Upper lobe of right lung (tissue), 1 donor: ENCODE measurements at regions not wholly inside any gene's neighbourhood (a gene's known extent, or its start where the extent isn't known, plus 50 kb on each side); places are given as distances from the start of the nearest gene placed in this dataset.

ENCODE experiments used
- ATAC-seq: fragments of 200-7000 bp; cut with Tn5 transposase; one replicate; pipeline ENCODE4 v1.9.1; 2020; ENCODE audit warnings: mild to moderate bottlenecking, moderate library complexity
- DNase-seq: peaks from one replicate; pipeline ENCODE4 v3.0.0-alpha.2; 2020
- H3K27ac ChIP-seq: fragments of 200-600 bp; one replicate; pipeline ENCODE4 v1.8.0; 2022
- H3K27me3 ChIP-seq: fragments of 200-600 bp; one replicate; pipeline ENCODE4 v1.8.0; 2022; ENCODE audit warnings: mild to moderate bottlenecking
- H3K36me3 ChIP-seq: fragments of 200-600 bp; one replicate; pipeline ENCODE4 v1.8.0; 2022
- H3K4me1 ChIP-seq: fragments of 200-600 bp; one replicate; pipeline ENCODE4 v1.8.0; 2022
- H3K4me3 ChIP-seq: fragments of 200-600 bp; one replicate; pipeline ENCODE4 v1.8.0; 2022; ENCODE audit warnings: mild to moderate bottlenecking
- H3K9me3 ChIP-seq: fragments of 200-600 bp; one replicate; pipeline ENCODE4 v1.8.0; 2022
- intact Hi-C: fragments of 100-400 bp; cut with DNase I; formaldehyde crosslinking; loops from one replicate; pipeline ENCODE4 v1.11.0; 2022
- TF ChIP-seq, protein P1 (sequence below): fragments of 200-600 bp; IDR thresholded peaks from one replicate; pipeline ENCODE4 v1.8.0; 2022; ENCODE audit warnings: antibody characterized with exemption
- donor health status: DM: no; HTN: yes; CAD: no; lungs with severe emphysema.

DNA sequence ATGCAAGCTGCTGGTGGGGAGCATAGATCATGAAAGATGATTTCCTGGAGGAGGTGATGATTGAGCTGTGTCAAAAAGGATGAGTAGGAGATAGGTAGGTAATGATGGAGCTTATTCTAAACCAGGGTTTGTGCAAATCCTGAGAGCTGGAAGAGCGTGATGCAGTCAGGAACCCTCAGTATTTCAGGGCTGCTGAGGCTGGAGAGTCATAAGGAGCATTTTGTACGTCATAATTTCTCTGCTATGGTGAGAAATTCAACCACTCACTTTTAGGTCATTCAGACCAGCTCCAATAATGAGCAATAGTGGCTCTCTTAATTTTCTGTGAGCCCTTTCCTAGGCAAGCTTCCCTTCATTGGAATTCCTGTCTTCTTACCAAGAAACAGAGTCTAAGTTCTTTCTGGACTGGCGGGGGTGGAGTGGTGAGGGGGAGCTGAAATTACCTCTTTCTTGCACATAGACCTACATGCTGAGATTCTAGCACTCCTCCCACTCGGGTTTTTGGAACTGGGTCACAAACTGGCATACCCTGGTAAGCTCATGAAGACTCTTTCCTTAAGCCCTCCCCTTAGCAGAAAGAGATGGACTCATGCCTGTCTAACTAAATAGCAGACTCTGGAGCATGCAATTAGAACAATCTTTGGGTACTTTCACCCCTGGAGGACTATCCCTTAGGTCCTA, 62.2 kb upstream of the MYCBP2 start:
- Histone ChIP-seq H3K9me3 (no peaks in the 10 kb centered on the region), H3K27ac (no peak overlapping the region), H3K4me1 (no peaks in the 10 kb centered on the region), H3K36me3 (no peaks in the 10 kb centered on the region), H3K4me3 (no peak overlapping the region), H3K27me3 (no peaks in the 10 kb centered on the region)
- TF ChIP-seq, protein P1, sequence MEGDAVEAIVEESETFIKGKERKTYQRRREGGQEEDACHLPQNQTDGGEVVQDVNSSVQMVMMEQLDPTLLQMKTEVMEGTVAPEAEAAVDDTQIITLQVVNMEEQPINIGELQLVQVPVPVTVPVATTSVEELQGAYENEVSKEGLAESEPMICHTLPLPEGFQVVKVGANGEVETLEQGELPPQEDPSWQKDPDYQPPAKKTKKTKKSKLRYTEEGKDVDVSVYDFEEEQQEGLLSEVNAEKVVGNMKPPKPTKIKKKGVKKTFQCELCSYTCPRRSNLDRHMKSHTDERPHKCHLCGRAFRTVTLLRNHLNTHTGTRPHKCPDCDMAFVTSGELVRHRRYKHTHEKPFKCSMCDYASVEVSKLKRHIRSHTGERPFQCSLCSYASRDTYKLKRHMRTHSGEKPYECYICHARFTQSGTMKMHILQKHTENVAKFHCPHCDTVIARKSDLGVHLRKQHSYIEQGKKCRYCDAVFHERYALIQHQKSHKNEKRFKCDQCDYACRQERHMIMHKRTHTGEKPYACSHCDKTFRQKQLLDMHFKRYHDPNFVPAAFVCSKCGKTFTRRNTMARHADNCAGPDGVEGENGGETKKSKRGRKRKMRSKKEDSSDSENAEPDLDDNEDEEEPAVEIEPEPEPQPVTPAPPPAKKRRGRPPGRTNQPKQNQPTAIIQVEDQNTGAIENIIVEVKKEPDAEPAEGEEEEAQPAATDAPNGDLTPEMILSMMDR, result no peak
- DNase-seq (no peak), ATAC-seq (no peak)
- intact Hi-C loops, result no loop called here

DNA sequence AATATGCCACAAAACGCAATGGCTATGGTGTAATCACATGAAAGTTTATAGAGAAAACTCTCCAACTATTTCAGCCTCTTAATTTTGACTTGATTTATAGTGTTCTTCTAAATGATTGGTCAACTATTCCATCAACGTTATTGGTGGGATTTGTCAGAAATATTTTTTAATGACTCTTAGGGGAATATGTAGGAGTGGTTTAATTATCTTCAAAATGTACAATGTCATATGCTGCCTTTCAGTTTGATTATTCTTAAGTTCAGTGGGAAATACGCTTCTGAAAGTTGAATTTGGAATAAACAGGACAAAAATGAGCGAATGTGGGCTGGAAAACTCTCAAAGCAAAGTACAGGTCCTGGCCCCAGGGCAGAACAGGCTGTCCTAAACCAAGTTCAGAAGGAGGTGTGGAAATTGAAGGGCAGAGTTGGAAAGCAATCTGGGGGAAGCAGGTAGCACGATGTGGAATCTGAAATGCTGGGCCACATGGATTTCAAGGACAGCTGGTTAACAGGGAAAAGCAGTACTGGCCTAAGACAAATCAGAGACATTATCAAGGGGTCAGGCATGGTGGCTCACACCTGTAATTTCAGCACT, 60.8 kb upstream of the MYCBP2 start:
- Histone ChIP-seq H3K36me3 (no peaks in the 10 kb centered on the region), H3K9me3 (no peaks in the 10 kb centered on the region), H3K4me1 (no peaks in the 10 kb centered on the region), H3K27me3 (no peaks in the 10 kb centered on the region), H3K27ac (no peak overlapping the region), H3K4me3 (no peak overlapping the region)
- TF ChIP-seq, protein P1, result no peak
- ATAC-seq (no peak), DNase-seq (no peak)
- intact Hi-C loops, result no loop called here

DNA sequence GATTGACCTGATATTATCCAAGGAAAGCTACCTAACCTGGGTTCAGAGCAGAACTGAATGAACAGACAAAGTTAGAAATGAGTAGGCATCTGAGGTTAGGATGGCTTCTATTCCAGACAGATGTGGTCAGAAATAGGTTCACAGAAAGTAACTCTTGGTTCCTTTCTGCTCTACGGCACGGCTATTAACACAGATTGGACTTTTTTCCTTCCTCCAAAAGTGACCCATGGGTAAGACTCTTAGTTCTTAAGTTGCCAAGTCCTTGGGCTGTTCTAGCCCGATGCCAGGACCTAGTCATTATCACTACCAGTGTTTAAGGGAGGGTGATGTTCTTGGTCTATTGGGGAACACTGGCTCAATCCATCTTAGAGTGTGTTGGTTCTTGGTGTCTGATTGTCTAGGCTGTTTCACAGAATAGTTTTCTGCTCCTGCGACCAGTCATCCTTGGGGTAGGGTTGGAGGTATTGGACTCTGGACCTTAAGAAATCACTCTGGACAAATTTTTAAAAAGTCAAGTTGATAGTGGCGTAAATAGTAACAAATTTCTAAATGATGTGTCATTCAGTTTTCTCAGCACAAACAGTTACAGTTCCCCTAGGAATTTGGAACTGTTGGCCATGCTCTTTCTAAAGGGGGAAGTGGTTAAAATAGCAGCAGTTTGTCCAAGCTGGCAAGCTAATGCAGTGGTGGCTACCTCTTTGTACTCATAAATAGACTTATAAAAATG, 60.1 kb upstream of the MYCBP2 start:
- H3K4me3 ChIP-seq, result no peak overlapping the region
- no peaks in the 10 kb centered on the region for H3K27me3 ChIP-seq
- no peaks in the 10 kb centered on the region for H3K9me3 ChIP-seq
- no peaks in the 10 kb centered on the region for H3K4me1 ChIP-seq
- ATAC-seq (peak; percentile 70), DNase-seq (no peak)
- no peak overlapping the region for H3K27ac ChIP-seq
- TF ChIP-seq, protein P1, result no peak
- H3K36me3 ChIP-seq, result no peaks in the 10 kb centered on the region
- intact Hi-C loops, result no loop called here

DNA sequence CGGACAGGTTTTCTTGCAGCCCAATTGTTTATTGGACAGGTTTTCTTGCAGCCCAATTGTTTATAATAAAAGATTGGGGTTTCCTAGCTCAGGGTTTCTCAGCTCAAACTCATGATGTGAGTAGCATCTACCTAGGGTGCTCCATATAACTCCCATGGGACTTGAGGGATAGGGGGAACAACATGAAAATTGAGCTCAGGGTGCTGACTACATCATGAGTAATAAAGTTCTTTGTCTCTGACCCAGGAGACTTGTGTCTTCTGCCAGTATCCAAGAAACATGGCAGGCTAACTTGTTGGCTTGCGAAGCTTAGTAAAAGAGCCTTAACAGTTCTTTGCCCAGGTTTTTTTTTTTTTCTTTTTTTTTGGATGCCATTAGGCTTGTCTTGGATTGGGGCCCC, 59.2 kb upstream of the MYCBP2 start:
- no peak for ATAC-seq
- DNase-seq, result no peak
- TF ChIP-seq, protein P1, result no peak
- Histone ChIP-seq H3K36me3 (no peaks in the 10 kb centered on the region), H3K4me1 (no peaks in the 10 kb centered on the region), H3K4me3 (no peak overlapping the region), H3K9me3 (no peaks in the 10 kb centered on the region), H3K27ac (no peak overlapping the region), H3K27me3 (no peaks in the 10 kb centered on the region)
- intact Hi-C loops, result no loop called here

DNA sequence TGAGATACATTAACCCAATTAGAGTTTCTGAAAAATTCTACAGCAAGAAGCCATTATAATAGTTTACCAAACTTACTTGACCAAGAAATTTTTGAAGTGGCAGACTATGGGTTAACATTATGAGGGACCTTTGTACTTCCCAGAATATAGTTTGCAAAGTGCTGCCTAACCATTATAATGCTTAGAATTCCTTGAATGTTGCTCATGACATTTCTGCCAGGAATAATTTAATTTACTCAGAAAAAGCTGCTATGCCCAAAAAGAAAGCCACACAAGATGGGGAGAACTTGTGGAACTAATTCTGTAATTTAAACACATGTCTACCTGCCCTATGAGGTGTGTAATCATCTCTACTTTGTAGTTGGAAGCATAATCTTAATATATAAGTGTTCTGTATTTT, 58.1 kb upstream of the MYCBP2 start:
- TF ChIP-seq, protein P1, result no peak
- no peak for ATAC-seq

More for the DNA sequence above, 58.1 kb upstream of the MYCBP2 start:
- DNase-seq, result no peak
- Histone ChIP-seq H3K27ac (no peak overlapping the region), H3K27me3 (no peaks in the 10 kb centered on the region), H3K4me3 (no peak overlapping the region), H3K9me3 (no peaks in the 10 kb centered on the region), H3K36me3 (no peaks in the 10 kb centered on the region), H3K4me1 (no peaks in the 10 kb centered on the region)
- intact Hi-C loops, result no loop called here
